IPS-18a (cell line): ENCODE measurements at regions not wholly inside any gene's neighbourhood (a gene's known extent, or its start where the extent isn't known, plus 50 kb on each side); places are given as distances from the start of the nearest gene placed in this dataset.

Experiments
- H3K27ac ChIP-seq: one replicate; pipeline ENCODE4 v1.5.1; 2013; ENCODE audit warnings: low read length
- H3K27me3 ChIP-seq: one replicate; pipeline ENCODE4 v1.6.1; 2013; ENCODE audit warnings: mild to moderate bottlenecking, low read length; ENCODE audit not compliant: control insufficient read depth, insufficient read depth
- H3K36me3 ChIP-seq: one replicate; pipeline ENCODE4 v1.6.1; 2013; ENCODE audit warnings: low read depth, low read length; ENCODE audit not compliant: control insufficient read depth
- H3K4me1 ChIP-seq: one replicate; pipeline ENCODE4 v1.6.1; 2013; ENCODE audit warnings: low read depth, low read length; ENCODE audit not compliant: control insufficient read depth
- H3K4me3 ChIP-seq: one replicate; pipeline ENCODE4 v1.5.1; 2013; ENCODE audit warnings: low read length
- H3K9ac ChIP-seq: one replicate; pipeline ENCODE4 v1.6.1; 2013; ENCODE audit warnings: mild to moderate bottlenecking, low read length, moderate library complexity
- H3K9me3 ChIP-seq: one replicate; pipeline ENCODE4 v1.6.1; 2013; ENCODE audit warnings: low read depth, low read length; ENCODE audit not compliant: control insufficient read depth

DNA sequence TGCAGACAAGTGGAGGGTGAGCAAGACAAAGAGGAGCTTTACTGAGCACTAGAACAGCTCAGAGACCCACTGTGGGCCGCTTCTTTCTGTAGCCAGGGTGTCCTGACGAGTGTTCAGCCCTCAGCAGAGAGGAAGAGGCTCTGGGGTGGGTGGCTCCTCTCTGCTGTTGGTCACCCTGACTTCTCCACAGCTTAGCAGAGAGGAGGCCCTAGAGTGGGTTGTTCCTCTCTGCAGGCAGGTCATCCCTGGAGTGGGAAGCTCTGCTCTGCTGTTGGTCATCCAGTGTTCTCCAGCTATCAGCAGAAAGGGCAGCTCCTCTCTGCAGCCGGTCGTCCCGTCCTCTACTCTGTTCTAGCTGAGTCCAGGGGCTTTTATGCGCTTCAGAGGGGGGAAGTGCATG, 286.5 kb downstream of the ICOS start:
- H3K4me1 ChIP-seq, result no peaks in the 10 kb centered on the region
- no peak overlapping the region for H3K4me3 ChIP-seq
- peaks cover 24% of the 10 kb centered on the region for H3K27me3 ChIP-seq
- H3K27ac ChIP-seq, result no peak overlapping the region
- H3K9ac ChIP-seq, result no peak overlapping the region
- H3K9me3 ChIP-seq, result no peaks in the 10 kb centered on the region
- no peaks in the 10 kb centered on the region for H3K36me3 ChIP-seq

DNA sequence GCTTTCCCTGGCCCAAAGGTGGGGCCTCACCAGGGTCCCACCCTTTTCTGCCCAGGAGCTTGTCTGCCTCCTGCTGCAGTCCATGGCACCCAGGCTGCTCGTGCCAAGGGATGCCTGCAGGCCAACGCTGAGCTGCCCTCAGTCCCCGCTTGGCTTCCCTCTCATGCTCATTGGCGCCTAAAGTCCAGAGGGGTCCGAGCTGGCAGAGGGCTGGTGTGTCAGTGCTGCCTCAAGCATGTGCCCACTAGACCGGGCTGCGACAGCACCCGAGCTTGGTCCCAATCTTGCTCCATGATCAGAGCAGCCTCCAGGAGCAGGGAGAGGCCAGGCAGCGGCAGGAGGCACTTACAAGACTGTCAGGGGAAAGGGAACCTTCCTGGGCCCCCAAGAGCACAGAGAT, 287.0 kb downstream of the ICOS start:
- no peak overlapping the region for H3K9ac ChIP-seq
- no peak overlapping the region for H3K4me3 ChIP-seq
- H3K9me3 ChIP-seq, result no peaks in the 10 kb centered on the region
- peaks cover 4% of the 10 kb centered on the region for H3K4me1 ChIP-seq
- no peaks in the 10 kb centered on the region for H3K36me3 ChIP-seq
- H3K27me3 ChIP-seq, result peaks cover 29% of the 10 kb centered on the region
- H3K27ac ChIP-seq, result no peak overlapping the region

DNA sequence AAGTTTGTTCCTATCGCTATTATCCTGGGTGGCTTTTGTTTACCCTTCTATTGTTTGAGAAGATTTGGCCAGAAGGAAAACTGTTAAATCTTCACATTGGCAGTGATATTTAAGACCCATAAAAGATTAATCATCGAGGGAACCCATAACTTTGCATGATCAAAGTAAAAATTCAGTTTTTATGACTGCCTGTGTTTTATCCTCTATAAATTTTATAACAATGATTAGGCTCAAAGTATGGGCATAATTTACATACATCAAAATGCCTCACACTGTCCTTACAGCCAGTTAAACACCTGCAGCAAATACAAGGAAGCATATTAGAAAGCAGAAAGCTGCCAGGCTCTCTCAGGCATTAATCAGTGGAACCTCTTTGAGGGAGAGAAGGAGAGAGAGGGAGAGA, 289.1 kb downstream of the ICOS start:
- Histone ChIP-seq H3K4me1 (peaks cover 4% of the 10 kb centered on the region), H3K4me3 (no peak overlapping the region), H3K36me3 (no peaks in the 10 kb centered on the region), H3K9me3 (no peaks in the 10 kb centered on the region), H3K9ac (no peak overlapping the region), H3K27me3 (peaks cover 51% of the 10 kb centered on the region), H3K27ac (no peak overlapping the region)

DNA sequence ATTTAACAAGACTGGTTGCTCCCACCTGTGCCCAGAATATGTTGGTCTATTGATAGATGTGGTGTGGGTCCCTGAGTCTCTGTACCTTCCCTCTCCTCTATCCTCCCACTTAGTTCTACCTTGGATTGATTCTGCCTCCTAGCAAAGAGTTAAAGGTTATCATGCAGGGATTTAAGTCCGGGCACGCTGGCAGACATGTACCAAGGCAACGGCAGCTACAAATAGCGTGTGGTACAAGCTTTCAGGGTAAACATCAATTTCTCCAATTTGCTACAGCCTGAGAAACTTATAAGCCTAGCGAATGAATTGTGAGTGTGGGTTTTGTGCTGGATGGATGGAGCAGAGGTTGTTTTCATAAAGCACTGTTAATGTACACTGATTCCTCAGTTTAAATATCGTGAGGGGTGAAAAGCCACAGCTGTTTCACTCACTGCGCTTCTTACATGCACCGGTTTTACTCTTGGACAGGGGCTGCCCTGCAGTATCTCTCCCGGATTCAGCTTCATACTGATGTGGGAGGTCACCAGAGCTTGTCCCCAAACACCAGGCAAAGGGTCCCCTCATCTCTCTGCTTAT, 289.8 kb downstream of the ICOS start:
- peaks cover 55% of the 10 kb centered on the region for H3K27me3 ChIP-seq
- no peak overlapping the region for H3K9ac ChIP-seq
- H3K9me3 ChIP-seq, result no peaks in the 10 kb centered on the region
- H3K4me1 ChIP-seq, result peaks cover 4% of the 10 kb centered on the region
- H3K36me3 ChIP-seq, result no peaks in the 10 kb centered on the region
- H3K27ac ChIP-seq, result no peak overlapping the region
- H3K4me3 ChIP-seq, result no peak overlapping the region

DNA sequence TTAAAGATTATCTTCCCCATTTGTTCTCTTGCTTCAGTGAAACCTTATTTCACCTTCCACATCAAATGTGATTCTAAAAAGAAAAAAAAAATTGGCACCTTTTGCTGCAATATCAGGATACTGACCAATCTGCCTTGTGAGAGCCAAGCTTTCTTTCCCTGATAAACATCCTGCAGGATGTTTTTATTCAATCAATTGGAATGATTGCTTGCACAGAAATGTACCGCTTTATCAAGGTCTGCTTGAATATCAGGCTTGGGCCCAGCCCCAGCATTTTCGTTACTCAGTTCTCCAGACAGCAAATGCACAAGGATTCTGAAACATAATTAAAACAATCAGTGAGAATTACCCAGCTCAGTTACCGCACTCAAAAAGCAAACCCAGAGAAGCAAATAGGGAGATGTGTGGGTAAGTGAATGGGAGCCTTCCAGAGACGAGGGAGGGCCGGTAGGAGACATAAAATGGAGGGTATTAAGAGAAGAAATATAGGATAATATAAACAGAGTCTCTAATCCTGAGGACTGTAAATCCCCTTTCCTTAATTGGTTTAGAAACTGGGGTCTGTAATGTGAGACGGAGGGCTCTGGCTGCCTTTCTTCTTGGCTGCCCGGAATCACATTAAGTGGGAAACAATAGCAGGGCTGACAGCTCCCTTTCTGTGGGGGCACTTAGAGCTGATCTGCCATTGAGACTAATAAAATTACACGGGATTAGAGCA, 291.8 kb downstream of the ICOS start:
- Histone ChIP-seq H3K36me3 (no peaks in the 10 kb centered on the region), H3K4me1 (peaks cover 4% of the 10 kb centered on the region), H3K27ac (no peak overlapping the region), H3K27me3 (peaks cover 55% of the 10 kb centered on the region), H3K4me3 (peak overlapping the region; percentile 19), H3K9ac (no peak overlapping the region), H3K9me3 (no peaks in the 10 kb centered on the region)

DNA sequence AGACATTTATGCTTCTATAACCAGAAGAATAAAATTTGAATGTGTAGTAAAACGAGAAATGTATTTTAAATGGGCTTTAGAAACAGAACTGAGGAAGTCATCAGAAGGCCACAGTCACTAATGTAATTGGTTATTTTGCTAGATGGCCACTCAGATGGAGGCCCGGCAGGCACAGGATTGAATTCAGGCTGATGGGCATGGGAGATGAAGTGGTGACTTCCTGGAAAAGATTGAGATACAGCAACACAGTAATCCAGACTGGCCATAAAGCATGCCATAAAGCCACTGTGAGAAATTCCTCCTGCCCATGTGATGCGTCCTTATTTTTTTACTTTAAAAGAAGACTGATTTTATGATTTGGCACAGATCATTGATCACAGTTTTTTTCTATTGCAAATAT, 297.7 kb downstream of the ICOS start:
- H3K27me3 ChIP-seq, result peaks cover 18% of the 10 kb centered on the region
- H3K9me3 ChIP-seq, result no peaks in the 10 kb centered on the region
- H3K4me1 ChIP-seq, result no peaks in the 10 kb centered on the region

DNA sequence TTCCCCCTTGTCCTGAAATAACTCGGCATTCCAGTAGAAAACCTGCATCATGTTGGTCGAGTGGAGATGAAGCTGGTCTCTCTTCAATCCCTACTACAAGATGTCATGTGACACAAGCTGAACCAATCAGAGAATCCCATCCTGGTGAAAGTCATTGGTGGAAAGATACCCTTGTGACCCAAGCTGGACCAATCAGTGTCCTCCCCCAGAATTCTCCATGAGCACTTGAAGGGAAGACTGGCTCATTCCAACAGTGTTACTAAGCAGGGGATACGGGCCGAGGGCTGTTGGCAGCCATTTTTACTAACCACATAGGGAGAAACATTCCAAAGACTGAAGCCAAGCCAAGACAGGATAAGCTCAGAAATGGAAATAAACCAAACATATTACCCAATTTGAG, 298.3 kb downstream of the ICOS start:
- Histone ChIP-seq H3K4me3 (no peak overlapping the region), H3K27ac (no peak overlapping the region), H3K36me3 (no peaks in the 10 kb centered on the region), H3K9ac (no peak overlapping the region), H3K27me3 (peaks cover 12% of the 10 kb centered on the region), H3K9me3 (no peaks in the 10 kb centered on the region), H3K4me1 (no peaks in the 10 kb centered on the region)

More for the DNA sequence above, 297.7 kb downstream of the ICOS start:
- Histone ChIP-seq H3K9ac (no peak overlapping the region), H3K4me3 (no peak overlapping the region), H3K27ac (no peak overlapping the region), H3K36me3 (no peaks in the 10 kb centered on the region)

DNA sequence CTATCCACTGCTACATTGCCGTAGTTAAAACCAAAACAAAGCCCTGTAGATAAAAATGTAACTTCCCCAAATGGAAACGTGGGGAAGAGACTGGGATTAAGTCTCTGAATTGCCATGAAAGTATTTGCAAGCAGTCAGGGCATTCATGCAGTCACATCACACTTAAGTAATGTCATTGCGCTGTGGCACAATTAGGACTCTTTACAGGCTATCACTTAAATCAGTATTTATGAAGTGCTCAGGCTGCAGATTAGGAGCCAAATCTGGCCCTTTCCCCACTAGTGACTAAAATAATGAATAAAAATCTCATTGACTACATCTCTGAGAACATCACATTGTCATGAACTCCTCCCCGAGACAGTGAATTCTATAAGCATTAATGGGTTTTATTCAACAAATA, 300.9 kb downstream of the ICOS start:
- H3K27ac ChIP-seq, result no peak overlapping the region
- no peaks in the 10 kb centered on the region for H3K36me3 ChIP-seq
- no peak overlapping the region for H3K4me3 ChIP-seq
- H3K4me1 ChIP-seq, result no peaks in the 10 kb centered on the region
- H3K9ac ChIP-seq, result no peak overlapping the region
- H3K27me3 ChIP-seq, result no peaks in the 10 kb centered on the region
- no peaks in the 10 kb centered on the region for H3K9me3 ChIP-seq

DNA sequence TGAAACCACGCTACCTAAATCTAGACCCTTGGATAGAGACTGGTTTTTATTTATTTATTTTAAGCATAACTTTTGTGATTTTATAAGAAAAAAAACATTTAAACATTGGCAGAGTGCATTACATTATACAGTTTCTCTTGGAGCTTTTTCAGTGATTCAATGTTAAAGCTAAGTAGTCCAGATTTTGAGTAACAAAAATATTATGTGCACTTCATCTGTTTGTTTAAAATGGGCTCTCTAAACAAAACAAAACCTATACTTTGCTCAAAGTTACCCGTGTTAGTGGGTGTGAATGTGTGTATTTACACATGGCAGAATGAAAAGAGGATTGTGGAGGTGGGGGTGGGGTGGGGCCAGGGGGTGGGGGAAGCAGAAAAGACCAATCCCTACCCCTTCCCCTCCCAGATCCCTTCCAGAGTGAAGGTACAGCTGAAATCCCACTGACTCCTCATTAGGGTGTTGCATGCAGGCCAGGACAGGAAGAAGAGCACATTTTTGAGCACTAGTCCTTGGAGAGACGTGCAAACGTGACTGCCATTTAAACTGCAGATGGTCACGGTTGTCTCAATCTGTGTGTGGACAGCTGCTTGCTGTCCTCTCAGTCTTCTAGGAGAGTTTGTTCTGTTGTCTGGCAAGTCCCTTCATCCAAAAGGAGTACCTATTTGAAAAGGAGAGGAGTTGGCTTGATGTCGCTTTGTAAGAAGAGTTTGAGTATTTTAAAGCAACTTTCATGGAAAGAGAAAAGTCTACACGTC, 303.0 kb downstream of the ICOS start:
- Histone ChIP-seq H3K36me3 (no peaks in the 10 kb centered on the region), H3K4me1 (no peaks in the 10 kb centered on the region), H3K27me3 (no peaks in the 10 kb centered on the region), H3K4me3 (no peak overlapping the region), H3K9me3 (no peaks in the 10 kb centered on the region), H3K27ac (no peak overlapping the region), H3K9ac (no peak overlapping the region)

DNA sequence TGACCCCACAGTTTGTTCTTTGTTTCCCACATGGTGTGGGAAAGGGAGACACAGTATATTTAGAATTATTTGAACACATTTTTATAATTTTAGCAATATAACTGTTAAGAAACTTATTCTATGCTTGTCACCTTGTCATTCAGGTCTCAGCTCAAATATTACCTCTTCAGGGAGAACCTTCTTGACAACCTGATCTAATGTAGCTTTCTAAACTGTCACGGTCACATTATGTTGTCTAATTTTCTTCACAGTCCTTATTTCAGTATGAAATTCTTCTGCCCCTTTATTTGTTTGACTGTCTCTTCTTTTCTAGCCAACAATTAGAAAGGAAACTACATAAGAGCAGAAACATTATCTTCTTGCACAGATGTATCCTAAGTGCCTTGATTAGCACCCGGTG, 304.3 kb upstream of the PARD3B start:
- Histone ChIP-seq H3K9ac (no peak overlapping the region), H3K9me3 (no peaks in the 10 kb centered on the region), H3K4me3 (no peak overlapping the region), H3K27me3 (no peaks in the 10 kb centered on the region), H3K36me3 (no peaks in the 10 kb centered on the region), H3K4me1 (no peaks in the 10 kb centered on the region), H3K27ac (no peak overlapping the region)

DNA sequence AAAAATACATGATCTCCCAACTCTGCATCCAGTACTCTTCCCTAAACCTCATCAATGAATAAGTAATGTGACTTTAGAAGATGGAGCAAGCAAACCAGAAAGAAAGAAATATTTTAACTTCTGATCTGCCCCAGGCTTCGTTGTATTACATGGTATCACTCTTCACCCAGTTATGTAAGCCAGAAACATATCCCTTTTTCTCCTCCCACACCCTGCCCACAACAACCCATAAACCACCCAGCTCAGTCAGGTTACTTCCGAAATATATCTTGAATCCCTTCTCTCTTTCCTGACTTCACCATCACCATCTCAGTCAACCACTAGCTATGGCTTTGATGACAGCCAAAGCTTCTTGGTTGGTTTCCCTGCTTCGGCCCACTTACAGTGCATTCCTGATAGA, 295.8 kb upstream of the PARD3B start:
- H3K27me3 ChIP-seq, result no peaks in the 10 kb centered on the region
- H3K9me3 ChIP-seq, result no peaks in the 10 kb centered on the region
- H3K36me3 ChIP-seq, result no peaks in the 10 kb centered on the region
- H3K4me1 ChIP-seq, result no peaks in the 10 kb centered on the region
- no peak overlapping the region for H3K27ac ChIP-seq
- H3K9ac ChIP-seq, result no peak overlapping the region
- no peak overlapping the region for H3K4me3 ChIP-seq

DNA sequence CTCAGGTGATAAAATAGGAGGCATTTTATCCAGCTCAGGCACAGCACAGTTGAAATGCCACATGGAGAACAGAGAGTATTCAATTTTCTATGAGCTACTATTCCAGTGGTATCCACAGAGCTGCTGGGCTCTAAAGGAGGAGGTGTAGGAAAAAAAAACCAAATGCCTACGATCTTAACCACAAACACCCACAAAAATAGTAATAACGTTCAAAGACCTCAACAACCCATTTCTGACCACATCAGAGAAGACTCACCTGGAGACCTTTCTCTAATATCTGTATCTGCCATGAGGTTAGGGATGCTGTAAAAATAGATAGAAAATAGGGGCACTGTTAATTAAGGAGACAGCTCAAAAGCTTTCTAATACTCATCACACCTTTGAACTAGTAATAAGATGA, 294.6 kb upstream of the PARD3B start:
- Histone ChIP-seq H3K4me3 (no peak overlapping the region), H3K27ac (no peak overlapping the region), H3K4me1 (no peaks in the 10 kb centered on the region), H3K9ac (no peak overlapping the region), H3K27me3 (no peaks in the 10 kb centered on the region), H3K36me3 (no peaks in the 10 kb centered on the region), H3K9me3 (no peaks in the 10 kb centered on the region)
